ENCODE measurements at regions not wholly inside any gene's neighbourhood (a gene's known extent, or its start where the extent isn't known, plus 50 kb on each side); places are given as distances from the start of the nearest gene placed in this dataset.

GRCh38 chr4:111506706-111507105 lies 638.5 kb upstream of the FAM241A start:
- TF ChIP-seq, protein P1, sequence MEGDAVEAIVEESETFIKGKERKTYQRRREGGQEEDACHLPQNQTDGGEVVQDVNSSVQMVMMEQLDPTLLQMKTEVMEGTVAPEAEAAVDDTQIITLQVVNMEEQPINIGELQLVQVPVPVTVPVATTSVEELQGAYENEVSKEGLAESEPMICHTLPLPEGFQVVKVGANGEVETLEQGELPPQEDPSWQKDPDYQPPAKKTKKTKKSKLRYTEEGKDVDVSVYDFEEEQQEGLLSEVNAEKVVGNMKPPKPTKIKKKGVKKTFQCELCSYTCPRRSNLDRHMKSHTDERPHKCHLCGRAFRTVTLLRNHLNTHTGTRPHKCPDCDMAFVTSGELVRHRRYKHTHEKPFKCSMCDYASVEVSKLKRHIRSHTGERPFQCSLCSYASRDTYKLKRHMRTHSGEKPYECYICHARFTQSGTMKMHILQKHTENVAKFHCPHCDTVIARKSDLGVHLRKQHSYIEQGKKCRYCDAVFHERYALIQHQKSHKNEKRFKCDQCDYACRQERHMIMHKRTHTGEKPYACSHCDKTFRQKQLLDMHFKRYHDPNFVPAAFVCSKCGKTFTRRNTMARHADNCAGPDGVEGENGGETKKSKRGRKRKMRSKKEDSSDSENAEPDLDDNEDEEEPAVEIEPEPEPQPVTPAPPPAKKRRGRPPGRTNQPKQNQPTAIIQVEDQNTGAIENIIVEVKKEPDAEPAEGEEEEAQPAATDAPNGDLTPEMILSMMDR (conservative IDR thresholded peaks at IDR 0.05; ENCODE audit: low read depth, low read length) = no peak
- Histone ChIP-seq H4K20me1 (ENCODE audit: insufficient read depth) (no peaks in the 10 kb centered on the region), H3K79me2 (ENCODE audit: insufficient read depth, low read depth) (no peaks in the 10 kb centered on the region), H3K27ac (no peak overlapping the region), H3K4me3 (IDR thresholded peaks at IDR 0.05; ENCODE audit: insufficient read depth, low read depth, low read length) (no peak overlapping the region), H3K27me3 (ENCODE audit: insufficient read depth, low read depth) (no peaks in the 10 kb centered on the region), H3K9ac (no peak overlapping the region), H3K4me1 (ENCODE audit: low read depth, poor library complexity, severe bottlenecking) (peaks cover 14% of the 10 kb centered on the region), H3K4me2 (no peak overlapping the region), H3K36me3 (ENCODE audit: insufficient read depth) (no peaks in the 10 kb centered on the region), H2AFZ (ENCODE audit: low read depth) (no peak overlapping the region)

GRCh38 chr4:111510535-111510934 lies 634.7 kb upstream of the FAM241A start:
- H3K4me1 ChIP-seq (ENCODE audit: low read depth, poor library complexity, severe bottlenecking) = no peaks in the 10 kb centered on the region
- no peaks in the 10 kb centered on the region for H3K79me2 ChIP-seq (ENCODE audit: insufficient read depth, low read depth)
- no peaks in the 10 kb centered on the region for H4K20me1 ChIP-seq (ENCODE audit: insufficient read depth)
- H3K27ac ChIP-seq = no peak overlapping the region
- H3K4me3 ChIP-seq (IDR thresholded peaks at IDR 0.05; ENCODE audit: insufficient read depth, low read depth, low read length) = no peak overlapping the region
- H3K36me3 ChIP-seq (ENCODE audit: insufficient read depth) = no peaks in the 10 kb centered on the region
- no peak overlapping the region for H3K9ac ChIP-seq
- H3K27me3 ChIP-seq (ENCODE audit: insufficient read depth, low read depth) = no peaks in the 10 kb centered on the region
- TF ChIP-seq, protein P1 (conservative IDR thresholded peaks at IDR 0.05; ENCODE audit: low read depth, low read length) = no peak
- H3K4me2 ChIP-seq = no peak overlapping the region
- no peak overlapping the region for H2AFZ ChIP-seq (ENCODE audit: low read depth)

DNA sequence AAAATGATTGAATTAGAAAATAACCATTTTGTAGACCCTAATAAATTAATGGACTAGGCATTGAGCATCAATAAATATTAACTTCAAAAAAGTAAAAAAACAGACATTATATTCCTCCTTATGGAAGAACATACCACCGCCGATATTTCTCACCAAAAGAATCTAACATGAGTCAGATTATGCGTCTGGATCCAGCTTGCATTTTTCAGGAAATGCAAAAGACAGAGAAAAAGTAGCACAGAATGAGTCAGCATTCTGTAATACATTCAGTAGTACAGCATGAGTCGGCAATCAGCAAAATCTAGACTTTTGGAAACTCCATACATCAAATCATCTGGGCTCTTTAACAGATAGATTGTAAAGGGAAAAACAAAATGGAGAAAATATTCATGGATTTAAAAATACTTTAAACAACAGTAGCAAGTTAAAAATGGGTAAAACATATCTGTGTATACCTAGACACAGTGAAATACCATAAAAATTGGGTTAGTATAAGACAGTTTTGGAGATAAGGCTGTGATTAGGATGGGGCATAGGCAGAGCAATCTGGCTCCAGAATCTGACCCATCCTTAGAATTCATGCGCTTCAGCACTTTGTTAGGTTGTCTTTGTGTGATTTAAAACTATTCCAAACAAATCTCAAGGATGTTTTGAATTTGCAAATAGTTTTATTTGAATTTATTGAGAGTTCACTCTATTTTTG lies 633.0 kb upstream of the FAM241A start:
- no peak overlapping the region for H2AFZ ChIP-seq (ENCODE audit: low read depth)
- H3K79me2 ChIP-seq (ENCODE audit: insufficient read depth, low read depth) = no peaks in the 10 kb centered on the region
- H3K4me1 ChIP-seq (ENCODE audit: low read depth, poor library complexity, severe bottlenecking) = no peaks in the 10 kb centered on the region
- TF ChIP-seq, protein P1 (conservative IDR thresholded peaks at IDR 0.05; ENCODE audit: low read depth, low read length) = no peak
- H3K27me3 ChIP-seq (ENCODE audit: insufficient read depth, low read depth) = no peaks in the 10 kb centered on the region
- no peaks in the 10 kb centered on the region for H4K20me1 ChIP-seq (ENCODE audit: insufficient read depth)
- no peak overlapping the region for H3K27ac ChIP-seq
- H3K4me2 ChIP-seq = no peak overlapping the region
- no peak overlapping the region for H3K9ac ChIP-seq
- no peaks in the 10 kb centered on the region for H3K36me3 ChIP-seq (ENCODE audit: insufficient read depth)
- H3K4me3 ChIP-seq (IDR thresholded peaks at IDR 0.05; ENCODE audit: insufficient read depth, low read depth, low read length) = no peak overlapping the region

DNA sequence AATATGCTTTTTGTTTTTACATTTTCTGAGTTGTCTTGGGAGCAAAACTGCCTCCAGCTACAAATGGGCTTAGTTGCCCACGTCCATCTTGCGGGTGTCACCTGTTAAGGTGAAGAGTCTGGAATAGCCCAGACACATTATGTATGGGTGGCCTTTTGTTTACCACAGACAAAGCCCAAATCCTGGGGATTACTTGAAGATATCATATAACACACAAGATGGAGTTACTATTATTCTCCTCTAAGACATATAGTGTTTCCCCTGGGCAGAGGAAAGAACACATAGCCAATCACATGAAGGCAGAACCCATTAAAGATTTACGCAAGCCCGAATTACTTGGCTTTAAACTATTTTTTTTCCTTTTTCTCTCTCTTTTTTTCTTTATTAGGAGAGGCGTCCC lies 625.6 kb upstream of the FAM241A start:
- no peak overlapping the region for H3K27ac ChIP-seq
- TF ChIP-seq, protein P1 (conservative IDR thresholded peaks at IDR 0.05; ENCODE audit: low read depth, low read length) = no peak
- no peak overlapping the region for H3K4me2 ChIP-seq
- no peaks in the 10 kb centered on the region for H3K27me3 ChIP-seq (ENCODE audit: insufficient read depth, low read depth)
- H3K79me2 ChIP-seq (ENCODE audit: insufficient read depth, low read depth) = no peaks in the 10 kb centered on the region
- no peaks in the 10 kb centered on the region for H4K20me1 ChIP-seq (ENCODE audit: insufficient read depth)
- no peak overlapping the region for H3K9ac ChIP-seq
- no peak overlapping the region for H3K4me3 ChIP-seq (IDR thresholded peaks at IDR 0.05; ENCODE audit: insufficient read depth, low read depth, low read length)
- H3K36me3 ChIP-seq (ENCODE audit: insufficient read depth) = no peaks in the 10 kb centered on the region
- no peaks in the 10 kb centered on the region for H3K4me1 ChIP-seq (ENCODE audit: low read depth, poor library complexity, severe bottlenecking)
- no peak overlapping the region for H2AFZ ChIP-seq (ENCODE audit: low read depth)
